Suppressor macrophage treated with lipopolysaccharide for 4 hours (primary cell): ENCODE measurements at regions not wholly inside any gene's neighbourhood (a gene's known extent, or its start where the extent isn't known, plus 50 kb on each side); places are given as distances from the start of the nearest gene placed in this dataset.
"Not testable (repeated sequence)": the region's sequence is repeated elsewhere in the genome, so short reads cannot be mapped to it uniquely, and the experiment has no call there.

Source experiments
- DNase-seq: peaks from one replicate; pipeline ENCODE4 v3.0.0-alpha.2; 2020

DNA sequence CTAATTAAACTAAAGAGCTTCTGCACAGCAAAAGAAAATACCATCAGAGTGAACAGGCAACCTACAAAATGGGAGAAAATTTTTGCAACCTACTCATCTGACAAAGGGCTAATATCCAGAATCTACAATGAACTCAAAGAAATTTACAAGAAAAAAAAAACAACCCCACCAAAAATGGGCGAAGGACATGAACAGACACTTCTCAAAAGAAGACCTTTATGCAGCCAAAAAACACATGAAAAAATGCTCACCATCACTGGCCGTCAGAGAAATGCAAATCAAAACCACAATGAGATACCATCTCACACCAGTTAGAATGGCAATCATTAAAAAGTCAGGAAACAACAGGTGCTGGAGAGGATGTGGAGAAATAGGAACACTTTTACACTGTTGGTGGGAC, 100.7 kb downstream of the GPX5 start:
- DNase-seq, result not testable (repeated sequence)

DNA sequence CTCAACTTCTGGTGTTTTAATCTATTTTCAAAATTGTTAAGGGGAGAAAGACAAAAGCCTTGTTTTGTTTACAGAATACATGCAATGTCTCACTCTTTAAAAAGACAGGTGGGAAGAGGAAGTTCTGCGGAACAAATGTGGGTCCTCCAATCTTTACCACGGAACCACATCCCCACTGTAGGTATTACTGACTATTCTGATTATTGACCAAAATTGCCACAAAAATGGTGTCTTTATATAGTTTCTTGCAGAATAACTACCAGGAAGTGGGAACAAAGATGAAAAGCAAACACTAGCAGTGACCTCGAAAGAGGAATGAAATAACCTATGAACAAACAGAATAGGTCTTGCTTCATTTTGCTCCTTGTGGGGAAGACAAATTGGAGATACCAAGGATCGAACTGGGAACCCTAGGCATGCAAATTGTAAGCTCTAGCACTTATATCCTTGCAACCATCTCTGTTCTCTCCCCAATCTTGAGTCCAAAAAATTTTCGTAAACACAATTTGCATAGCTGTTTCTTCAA, 106.7 kb downstream of the GPX5 start:
- DNase-seq, result no peak

DNA sequence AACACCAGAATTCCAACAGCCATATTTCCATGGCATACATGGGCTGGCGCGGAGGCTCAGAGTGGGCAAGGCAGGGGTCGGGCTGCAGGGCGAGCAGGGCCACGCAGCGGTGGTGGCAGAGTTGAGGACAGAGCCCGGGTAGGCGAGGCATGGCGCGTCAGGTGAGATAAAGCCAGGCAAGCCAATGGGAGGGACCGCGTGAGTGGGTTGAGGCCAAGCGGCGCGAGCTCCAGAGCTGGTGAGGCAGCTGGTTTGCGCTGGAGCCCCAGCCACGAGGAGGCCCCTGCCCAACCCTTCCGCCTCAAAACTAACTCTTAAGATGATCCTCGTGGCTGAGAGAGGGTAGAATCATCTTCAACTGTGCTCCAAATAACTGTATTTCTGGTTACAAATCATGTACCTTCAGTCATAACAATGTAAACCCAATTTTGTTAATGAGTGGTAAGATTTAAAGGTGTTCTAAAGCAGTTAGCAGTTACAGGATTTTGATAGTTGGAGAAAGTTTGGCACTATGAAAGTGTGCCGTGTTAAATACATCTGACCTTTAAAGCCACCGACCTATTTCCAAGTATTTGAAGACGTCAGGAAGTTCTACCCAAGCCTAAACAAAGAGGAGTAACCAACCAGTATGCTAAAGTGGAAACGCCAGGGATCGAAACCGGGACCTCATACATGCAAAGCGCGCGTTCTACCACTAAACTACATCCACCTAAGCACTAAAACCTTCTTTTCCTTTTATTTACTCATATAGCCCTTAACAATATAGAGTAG, 107.9 kb downstream of the GPX5 start:
- no peak for DNase-seq

DNA sequence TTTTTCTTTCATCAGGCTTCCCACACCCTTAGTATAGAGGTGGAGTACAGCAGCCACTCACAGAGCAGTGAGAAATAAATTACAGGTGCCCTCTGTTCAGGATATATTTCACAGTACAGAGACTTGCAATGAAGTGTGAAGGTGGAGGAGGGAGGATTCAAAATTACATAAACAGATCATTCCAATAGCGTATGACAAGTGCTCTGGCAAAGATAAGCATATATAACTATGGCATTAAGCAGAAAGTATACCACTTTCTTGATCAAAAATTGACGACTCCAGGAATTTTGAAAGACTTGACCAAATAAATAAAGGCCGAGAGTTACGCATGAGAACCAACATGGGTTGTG, 108.7 kb downstream of the GPX5 start:
- no peak for DNase-seq

DNA sequence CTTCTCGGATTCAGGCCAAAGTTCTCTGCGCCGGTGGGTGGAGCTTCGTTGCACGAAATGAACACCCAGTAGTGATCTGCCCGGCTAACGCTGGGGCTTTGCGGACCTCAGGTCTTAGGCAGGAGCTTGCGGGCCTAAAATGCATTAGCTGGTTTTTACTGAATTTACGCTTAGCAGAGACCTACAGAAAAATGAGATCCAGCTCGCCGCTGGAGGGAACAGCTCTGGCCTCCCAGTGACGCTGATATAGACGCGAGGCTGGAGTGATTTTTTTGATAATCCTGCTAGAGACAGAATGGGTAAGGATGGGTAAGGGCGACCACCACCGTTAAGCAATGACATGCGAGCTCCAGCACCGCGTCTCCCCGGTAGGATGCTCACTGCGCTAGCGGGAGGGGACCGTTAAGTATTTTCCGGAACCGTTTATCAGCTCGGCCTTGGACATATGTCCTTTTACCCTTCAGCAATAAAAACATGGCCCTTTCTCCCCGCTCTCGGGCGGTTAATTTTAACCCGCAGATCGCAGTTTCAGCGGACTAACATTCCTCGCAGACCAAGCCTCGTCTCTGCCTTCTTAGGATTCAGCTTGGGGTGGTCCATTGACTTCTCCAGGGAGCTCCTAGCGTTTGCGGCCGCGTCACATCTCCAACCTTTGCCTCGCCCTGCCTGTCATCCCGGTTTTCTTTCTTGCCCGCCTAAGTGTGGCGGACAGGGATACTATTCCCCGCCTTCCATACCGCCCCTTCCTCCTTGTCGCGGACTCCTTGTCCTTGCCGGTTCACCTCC, 109.3 kb downstream of the GPX5 start:
- no peak for DNase-seq

DNA sequence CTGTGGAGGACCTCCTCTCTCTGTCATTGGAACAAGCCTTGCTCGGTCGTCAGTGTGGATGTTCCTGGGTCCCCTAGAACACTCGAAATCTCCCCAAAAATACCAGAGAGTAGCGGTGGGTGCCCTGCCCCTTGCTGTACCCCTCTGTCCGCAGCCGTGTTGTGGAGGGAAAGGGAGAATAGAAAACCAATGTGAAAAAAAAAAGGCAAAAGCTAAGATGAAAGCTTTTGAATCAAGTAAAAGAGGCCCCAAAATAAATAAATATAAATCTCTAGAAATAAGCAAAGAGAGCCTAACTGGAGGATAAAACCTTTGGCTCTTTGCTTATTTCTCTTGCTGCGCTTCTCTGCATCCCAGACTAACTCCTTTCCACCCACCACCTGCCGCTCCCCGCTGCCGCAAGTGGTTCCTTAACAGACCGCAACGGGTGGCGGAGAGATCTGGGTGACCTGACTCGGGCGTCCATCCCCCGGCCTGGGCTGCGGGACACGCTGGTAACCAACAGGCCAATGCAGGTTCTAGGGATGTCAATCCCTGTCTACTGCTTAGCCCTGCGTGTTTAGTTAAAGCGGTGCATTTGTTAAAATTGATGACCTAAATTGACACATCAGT, 110.0 kb downstream of the GPX5 start:
- DNase-seq, result no peak

DNA sequence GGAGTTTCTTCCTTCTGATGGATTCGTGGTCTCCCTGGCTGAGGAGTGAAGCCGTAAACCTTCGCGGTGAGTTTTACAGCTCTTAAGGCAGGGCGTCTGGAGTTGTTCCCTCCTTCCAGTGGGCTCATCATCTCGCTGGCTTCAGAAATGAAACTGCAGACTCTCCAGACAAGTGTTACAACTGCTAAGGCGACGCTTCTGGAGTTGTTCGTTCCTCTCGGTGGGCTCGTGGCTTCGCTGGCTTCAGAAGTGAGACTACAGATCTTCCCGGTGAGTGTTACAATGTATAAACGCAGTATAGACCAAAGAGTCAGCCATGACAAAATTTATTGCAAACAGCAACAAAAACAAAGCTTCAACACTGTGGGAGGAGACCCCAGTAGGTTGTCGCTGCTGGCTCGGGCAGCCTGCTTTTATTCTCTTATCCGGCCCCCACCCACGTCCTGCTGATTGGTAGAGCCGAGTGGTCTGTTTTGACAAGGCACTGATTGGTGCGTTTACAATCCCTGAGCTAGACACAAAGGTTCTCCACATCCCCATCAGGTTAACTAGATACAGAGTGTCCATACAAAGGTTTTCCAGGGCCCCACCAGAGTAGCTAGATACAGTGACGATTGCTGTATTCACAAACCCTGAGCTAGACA, 113.2 kb downstream of the GPX5 start:
- no peak for DNase-seq

DNA sequence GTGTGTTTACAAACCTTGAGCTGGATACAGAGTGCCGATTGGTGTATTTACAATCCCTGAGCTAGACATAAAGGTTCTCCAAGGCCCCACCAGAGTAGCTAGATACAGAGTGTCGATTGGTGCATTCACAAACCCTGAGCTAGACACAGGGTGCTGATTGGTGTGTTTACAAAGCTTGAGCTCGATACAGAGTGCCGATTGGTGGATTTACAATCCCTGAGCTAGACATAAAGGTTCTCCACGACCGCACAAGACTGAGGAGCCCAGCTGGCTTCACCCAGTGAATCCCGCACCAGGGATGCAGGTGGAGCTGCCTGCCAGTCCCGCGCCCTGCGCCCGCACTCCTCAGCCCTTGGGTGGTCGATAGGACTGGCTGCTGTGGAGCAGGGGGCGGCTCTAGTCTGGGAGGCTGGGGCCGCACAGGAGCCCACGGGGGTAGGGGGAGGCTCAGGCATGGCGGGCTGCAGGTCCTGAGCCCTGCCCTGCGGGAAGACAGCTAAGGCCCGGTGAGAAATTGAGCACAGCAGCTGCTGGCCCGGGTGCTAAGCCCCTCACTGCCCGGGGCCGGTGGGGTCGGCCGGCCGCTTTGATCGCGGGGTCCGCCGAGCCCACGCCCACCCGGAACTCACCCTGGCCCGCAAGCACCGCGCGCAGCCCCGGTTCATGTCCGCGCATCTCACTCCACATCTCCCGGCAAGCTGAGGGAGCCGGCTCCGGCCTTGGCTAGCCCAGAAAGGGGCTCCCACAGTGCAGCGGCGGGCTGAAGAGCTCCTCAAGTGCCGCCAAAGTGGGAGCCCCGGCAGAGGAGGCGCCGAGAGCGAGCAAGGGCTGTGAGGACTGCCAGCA, 114.0 kb downstream of the GPX5 start:
- not testable (repeated sequence) for DNase-seq

DNA sequence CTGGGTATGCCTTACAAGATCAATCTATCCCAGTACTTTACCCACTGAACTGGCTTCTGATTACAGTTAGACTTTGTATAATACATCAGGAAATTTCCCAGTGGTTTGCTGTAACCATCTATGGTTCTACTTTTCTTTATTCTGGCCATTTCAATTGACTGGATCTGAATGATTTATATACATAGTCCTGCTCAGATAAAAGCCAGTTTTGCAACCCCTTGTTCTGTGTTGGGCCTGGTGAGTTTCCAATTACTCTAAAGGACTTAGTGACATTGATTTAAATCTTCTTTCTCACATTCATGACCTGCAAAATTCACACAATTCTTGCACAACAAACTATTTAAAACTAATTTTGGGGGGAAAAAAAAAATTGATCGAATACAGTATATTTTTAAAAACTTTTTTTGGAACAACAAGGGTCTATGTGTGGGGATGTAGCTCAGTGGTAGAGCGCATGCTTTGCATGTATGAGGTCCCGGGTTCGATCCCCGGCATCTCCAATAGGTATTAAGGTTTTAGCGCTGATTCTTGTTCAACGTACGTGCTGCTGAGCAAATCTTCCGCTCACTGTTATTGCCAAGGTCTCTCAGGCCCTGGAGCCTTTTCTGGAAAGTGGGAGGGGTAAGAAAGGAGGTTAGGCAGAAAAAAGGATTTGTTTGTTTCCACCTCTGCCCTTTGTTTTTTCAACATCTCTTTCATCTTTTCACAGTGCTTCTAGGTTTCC, 117.5 kb downstream of the GPX5 start:
- DNase-seq, result peak; percentile 17

DNA sequence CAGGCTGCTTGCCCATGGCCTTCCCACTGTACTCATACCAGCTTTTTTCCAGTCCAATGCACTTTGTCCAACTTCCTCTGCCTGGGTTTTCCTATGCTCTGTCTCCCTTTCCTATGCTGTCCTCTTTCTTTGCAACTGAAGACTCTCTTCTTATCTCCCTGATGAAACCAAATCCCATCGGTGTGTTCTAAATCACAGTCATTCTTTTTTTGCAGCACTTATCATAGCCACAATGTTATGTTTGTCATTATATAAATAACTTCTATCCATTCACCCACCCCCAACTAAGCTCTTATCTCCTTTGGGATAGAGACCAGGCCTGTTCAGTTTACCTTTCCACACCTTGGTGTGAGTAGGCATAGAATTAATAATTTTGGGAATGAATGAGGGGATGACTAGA, 121.0 kb downstream of the GPX5 start:
- DNase-seq, result no peak

DNA sequence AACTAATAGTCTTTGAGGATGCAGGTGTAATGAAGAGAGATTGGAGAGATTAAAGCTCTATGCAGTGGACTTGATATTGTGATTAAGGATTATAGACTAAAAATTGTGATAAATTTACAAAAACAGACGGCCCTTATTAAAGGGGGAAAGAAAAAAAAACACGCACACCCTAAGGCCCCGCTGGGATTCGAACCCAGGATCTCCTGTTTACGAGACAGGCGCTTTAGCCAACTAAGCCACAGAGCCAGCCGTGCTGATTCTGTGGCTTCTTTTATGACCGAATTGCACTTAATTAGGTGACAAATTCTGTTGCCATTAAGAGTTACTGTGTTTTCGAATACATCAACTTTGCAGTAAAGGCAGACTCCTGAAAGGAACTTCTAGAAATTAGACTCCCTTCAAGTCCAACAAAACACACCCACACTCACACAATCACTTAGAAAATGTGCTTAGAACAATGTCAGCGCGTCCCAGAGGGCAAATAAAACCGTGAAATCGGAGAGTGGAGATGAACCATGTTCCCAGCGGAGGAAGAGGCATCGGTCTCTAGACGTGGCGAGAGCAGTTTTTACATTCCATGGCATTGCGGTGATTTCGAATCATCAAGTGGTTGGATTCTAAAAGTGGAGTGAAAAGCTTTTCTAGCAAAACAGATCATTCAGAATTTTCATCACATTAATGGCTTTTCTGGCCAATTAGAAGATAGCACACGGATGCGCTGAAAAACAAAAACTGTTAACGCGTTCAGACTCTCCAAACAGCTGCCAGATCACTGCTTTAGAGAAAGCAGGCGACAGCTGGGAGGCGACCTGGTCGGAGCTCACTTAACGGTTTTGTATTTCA, 122.6 kb downstream of the GPX5 start:
- peak; percentile 68 for DNase-seq

DNA sequence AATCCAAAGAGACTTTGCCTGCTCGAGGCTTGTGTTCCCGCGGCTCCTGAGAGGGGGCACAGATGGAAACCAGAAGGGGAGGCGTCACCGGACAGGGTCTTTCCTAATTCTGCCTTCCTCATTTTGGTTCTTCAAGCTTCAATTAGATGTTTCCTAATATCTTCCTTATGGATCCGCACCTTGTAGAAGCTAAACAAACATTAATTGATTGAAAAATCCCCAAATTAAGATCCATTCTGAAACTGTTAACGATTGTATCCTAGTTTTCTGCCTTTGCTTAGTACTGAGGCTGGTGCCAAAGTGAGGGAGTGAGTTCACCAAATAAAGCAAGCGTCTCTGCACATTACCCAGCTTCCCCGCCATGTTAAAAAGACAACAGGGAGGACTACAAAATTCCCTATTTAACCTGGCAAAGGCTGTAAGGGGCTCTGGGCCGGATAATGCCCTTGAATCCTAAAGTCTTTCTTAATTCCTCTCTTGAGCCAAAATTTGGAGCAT, 123.2 kb downstream of the GPX5 start:
- DNase-seq, result no peak

DNA sequence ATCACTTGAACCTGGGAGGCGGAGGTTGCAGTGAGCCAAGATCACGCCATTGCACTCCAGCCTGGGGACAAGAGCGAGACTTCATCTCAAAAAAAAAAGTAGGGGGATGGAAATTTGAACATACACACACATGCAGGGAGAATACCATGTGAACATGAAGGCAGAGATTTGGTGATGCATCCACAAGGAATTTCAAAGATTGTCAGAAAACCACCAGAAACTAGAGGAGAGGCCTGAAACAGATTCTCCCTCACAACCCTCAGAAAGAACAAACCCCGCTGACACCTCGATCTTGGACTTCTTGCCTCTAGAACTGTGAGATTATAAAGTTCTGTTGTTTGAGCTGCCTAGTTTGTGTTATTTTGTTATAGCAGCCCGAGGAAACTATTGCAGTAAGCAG, 125.5 kb downstream of the GPX5 start:
- no peak for DNase-seq

DNA sequence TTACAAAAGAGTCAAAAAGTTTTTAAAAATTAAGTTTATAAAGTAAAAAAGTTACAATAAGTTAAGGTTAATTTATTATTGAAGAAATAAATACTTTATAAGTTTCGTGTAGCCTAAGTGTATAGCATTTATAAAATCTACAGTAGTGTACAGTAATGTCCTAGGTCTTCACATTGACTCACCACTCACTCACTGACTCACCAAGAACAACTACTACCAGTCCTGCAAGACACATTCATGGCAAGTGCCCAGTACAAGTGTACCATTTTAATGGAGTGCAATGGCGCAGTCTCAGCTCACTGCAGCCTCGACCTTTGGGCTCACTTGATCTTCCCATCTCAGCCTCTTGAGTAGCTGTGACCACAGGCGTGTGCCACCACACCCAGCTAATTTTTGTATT, 128.2 kb downstream of the GPX5 start:
- DNase-seq, result no peak

DNA sequence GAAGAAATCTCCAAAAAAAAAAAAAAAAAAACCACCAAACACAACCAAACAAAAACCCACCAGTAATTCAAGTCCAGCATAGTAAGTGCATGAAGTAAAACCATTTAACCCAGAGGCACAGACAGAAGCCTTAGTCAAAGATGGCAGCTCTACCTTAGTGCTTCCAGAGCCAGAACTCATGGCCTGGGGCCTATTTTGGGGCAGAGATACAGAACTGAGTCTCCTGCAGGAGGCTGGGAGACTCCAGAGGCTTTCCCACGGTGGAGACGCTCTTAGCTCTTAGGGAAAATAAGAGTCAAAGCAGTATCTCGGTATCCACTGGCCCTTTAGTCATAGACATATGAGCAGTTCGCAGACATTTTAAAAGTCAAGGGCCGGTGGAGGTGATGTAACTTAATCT, 129.5 kb downstream of the GPX5 start:
- no peak for DNase-seq

DNA sequence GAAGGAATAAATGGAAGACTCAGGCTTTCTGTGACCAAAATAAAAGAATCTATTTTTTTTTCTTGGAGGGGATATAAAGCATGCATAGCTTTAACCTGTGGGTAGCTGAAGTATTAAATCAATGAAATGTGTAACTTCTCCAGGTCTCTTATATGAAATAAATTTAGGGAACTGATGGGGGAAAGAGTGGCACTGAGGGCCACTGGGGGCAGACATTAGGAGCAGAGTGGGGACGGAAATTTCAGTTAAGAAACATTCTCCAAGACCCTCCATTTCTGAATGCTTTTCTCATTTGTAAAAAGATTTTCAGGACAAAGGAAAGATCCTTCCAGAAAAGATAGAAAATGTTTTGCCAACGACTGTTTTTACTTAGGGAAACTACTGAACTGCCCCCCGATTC, 131.0 kb downstream of the GPX5 start:
- DNase-seq, result no peak

DNA sequence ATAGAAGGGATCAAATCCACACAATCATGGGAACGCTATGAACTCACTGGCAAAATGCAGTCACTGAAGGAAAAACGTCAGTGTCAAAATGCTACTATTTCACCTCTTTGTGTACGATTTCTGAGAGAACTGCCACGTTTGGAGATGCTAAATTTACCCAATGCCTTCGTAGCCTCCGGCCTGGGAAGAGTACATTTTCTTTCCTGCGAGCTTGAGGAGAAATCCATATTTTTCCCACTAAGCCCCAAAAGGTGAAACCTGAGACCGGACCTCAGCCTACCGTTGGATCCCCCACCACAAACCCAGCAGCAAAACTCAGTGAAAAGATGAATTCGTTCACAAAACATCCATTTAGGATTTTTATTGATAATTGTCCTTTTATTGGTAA, 131.7 kb downstream of the GPX5 start:
- no peak for DNase-seq

DNA sequence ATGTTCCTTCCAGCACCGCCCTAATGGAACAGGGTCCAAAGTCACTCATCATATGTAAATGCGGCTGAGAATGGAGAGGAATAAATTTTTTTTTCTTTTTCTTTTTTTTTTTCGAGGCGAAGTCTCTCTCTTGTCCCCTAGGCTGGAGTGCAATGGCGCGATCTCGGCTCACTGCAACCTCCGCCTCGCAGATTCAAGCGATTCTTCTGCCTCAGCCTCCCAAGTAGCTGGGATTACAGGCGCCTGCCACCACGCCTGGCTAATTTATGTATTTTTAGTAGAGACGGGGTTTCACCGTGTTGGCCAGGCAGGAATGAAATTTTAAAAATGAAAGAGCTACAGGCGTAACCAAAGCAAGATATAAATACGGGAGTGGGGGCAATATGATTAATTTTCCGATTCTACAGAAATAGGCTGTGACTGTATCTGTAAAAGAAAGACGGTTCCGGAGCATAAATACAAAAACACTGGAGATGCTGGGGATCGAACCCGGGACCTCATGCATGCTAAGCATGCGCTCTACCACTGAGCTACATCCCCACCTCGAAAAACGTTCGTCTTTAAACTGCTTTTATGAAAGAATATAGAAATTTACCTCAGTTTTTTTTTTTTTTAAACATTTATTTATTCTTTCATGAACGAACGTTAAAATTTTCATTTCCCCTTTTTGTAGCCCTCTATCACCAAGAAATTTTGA, 132.2 kb downstream of the GPX5 start:
- DNase-seq, result peak; percentile 71

DNA sequence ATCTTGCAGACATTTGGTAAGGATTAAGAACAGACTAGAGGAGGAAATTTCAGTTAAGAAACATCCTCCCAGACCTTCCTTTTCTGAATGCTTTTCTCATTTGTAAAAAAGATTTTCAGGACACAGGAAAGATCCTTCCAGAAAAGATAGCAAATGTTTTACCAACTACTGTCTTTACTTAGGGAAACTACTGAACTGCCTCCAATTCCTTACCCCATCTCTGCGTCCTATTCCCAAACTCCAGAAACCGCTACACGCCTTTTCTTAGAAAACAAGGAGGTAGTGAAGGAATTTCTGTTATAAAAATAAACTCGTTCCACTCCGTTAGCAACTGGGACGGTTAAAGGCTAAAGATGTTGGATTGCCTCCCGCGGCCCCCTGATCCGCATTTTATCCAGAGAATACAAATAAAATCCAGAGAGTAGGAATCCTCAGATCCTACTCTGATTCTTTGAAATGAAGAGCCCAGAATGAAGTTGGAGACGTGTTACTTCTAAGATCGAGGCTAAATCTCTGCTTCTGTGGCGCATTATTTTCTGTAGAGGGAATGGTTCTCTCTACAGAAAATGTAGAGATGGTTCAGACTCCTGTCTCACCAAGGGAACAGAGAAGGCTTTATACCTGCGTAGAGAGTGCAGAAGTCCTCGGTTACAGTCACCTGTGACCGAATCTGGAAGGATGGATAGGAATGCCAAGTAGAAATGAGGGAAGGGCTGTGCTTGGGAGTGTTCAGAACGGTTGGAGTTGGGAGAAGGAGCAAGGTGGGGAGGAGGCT, 133.0 kb downstream of the GPX5 start:
- DNase-seq, result no peak
